ENCODE measurements at regions not wholly inside any gene's neighbourhood (a gene's known extent, or its start where the extent isn't known, plus 50 kb on each side); places are given as distances from the start of the nearest gene placed in this dataset.

DNA sequence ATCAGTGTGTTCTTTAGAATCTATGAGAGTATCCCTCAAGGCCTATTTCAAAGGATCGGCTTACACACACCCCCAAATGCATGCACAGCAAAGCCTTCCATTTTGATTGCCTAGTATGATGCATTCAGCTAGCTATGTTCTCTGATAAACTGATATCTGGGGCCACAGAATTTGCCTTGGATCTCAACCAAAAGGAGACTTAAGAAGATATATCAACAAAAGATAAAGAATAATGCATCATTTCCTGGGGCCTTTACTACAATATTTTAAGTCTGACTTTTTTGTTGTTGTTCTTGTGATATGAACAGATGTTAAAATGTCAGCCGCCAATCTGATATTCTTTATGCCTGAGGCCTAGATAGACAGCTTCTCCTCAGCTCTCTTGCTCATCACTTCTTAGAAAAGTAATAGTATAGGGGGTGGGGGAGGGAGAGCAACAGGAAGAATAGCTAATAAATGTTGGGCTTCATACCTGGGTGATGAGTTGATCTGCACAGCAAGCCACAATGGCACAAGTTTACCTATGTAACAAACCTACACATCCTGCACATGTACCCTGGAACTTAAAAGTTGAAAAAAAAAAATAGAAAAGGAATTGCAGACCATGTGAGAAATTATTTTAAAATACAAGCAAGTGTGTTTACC, 792.9 kb upstream of the GHITM start:
- in situ Hi-C loops (cut with HindIII; ENCODE audit: low sequenced_read_pairs): no loop called here

DNA sequence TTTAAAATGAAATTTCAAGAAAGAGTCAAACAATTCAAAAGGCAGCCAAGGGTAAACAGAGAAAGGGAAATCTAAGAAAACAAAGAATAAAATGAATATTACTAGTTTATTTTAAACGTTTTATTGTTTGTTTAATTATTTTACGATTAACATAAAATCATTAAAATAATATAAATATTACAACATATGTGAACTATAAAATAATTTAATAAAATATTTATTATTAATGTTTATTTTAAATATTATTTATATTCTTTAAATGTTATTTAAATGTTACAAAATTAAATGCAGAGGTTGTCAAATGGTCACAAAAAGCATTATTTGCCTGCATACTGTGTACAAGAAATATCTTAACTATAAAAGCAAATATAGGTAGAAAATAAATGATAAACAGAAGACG, 786.7 kb upstream of the GHITM start:
- in situ Hi-C loops (cut with HindIII; ENCODE audit: low sequenced_read_pairs): no loop called here

DNA sequence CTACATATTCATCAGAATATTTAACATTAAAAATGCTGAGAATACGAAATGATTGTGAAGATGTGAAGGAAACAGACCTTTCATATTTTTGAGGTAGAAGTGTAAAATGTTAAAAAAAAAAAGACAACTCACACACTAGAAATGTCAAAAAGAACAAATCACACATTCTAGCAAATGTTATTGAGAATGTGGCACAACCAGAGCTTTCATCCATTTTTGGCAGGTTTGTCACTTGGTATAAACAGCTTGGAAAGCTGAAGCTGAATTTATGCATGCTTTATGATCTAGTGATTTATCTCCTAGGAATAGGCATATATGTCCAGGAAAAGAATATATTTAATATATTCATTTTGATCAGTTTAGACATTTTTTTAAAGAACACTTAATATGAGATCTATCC, 784.9 kb upstream of the GHITM start:
- in situ Hi-C loops (cut with HindIII; ENCODE audit: low sequenced_read_pairs): no loop called here

DNA sequence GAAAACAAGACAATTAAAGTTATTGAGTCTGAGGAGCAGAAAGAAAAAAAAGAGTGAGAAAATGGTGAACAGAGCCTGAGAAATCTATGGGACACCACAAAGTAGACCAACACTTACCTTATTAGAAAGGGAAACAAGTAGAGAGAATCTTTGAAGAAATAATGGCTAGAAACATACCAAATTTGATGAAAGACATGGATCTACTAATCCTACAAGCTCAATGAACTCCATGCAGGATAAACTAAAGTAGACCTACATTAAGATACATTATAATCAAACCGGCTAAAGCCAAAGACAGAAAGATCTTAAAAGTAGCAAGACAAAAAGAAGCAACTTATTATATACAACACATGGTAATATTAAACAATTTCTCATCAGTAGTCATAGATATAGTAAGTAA, 782.3 kb upstream of the GHITM start:
- in situ Hi-C loops (cut with HindIII; ENCODE audit: low sequenced_read_pairs): no loop called here

DNA sequence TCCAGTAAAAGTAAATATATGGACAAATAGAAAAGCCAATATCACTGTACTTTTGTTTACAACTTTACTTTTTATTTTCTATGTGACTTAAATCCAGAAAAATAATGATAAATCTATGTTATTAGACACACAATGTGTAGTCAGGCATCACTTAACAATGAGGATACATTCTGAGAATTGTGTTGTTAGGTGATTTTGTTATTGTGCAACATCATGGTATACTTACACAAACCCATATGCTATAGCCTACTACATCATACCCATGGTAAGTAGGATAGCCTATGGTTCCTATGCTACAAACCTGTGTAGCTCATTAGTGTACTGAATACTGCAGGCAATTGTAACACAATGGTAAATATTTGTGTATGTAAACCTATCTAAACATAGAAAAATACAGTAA, 781.7 kb upstream of the GHITM start:
- in situ Hi-C loops (cut with HindIII; ENCODE audit: low sequenced_read_pairs): no loop called here

DNA sequence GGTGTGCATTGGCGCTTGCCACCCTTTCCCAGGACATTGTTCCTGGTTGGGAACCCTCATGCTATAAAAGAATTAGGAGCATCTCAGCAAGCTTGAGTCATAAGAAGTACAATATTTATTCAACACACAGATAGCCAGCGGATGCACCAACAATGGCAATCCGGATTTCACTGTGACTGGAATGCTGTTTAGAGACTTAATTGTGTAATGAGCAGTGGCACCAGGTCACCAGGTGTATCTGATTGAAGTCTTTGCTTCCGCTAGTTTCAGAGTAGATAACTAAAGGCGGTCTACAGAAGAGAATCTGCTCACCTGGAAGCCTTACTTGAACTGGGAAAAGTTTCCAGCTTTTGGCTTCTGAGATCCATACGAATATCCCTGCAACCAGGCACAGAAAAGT, 772.3 kb upstream of the GHITM start:
- in situ Hi-C loops (cut with HindIII; ENCODE audit: low sequenced_read_pairs): no loop called here

DNA sequence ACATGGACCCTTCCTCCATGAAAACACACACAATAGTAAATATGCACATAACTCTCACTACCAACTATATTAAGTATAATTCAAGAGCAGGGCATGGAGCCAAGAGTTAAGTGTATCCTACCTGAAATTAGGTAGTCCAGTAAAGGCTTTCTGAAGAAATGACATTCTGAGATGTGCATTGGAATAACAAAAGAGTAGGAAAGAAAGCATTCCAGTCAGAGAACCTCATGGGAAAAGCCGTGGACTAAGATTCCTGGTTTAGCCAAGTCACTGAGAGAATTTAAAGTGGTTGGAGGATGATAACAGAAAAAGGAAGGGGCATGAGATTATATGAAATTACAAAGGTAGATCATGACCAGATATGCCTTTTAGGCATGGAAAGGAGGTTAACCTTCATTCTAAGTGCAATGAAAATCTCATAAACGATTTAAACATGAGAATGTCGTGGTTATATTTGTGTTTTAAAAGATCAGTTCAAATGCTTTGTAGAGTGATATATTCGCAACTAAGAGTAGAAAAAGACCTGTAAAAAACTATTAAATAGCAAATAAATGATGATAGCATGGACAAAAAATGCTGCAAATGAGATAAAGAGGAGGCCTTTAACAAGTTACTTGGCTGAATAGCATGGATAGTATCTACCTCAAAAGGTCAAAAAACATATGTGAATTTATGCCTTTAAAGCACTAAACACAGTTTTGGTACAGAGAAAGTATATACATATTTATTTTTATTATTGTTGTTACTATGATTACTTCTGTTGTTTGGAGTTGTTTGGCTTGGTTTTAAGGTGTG, 767.4 kb upstream of the GHITM start:
- in situ Hi-C loops (cut with HindIII; ENCODE audit: low sequenced_read_pairs): no loop called here

DNA sequence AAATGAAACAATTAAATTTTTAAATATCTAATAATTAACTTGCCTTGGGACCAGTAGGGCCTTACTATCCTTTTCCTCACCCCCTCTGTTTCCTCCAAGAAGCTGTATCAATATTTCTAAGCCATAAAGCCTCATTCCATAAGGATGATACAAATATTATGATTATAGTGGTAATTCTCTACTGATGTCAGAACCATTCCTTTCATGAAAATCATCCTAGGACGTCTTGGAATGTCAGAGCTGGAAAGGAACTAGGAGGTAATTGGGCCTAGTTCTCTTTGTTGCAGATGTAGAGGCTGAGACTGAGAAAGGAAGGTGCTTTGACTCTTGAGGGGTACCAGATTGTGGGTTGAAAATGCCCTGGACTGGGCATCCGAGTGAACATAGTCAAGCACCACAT, 766.7 kb upstream of the GHITM start:
- in situ Hi-C loops (cut with HindIII; ENCODE audit: low sequenced_read_pairs): no loop called here

DNA sequence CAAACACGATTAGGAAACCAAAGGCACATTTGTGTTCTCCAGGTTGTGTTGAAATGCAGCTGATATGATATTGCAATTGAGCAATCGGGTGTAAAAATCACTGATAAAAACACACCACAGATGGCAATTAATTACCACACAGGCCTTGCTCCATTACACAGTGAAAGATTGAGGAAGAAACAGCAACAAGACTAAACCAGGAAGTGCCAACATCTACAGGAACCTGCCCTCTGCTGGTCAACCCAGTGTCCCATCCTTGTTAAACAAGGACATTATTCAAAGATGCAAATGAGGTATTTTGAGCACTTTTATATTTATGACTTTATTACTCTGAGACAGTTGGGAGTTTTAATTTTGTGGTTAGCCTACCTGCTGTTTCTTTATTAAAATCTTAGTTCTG, 765.6 kb upstream of the GHITM start:
- in situ Hi-C loops (cut with HindIII; ENCODE audit: low sequenced_read_pairs): no loop called here

DNA sequence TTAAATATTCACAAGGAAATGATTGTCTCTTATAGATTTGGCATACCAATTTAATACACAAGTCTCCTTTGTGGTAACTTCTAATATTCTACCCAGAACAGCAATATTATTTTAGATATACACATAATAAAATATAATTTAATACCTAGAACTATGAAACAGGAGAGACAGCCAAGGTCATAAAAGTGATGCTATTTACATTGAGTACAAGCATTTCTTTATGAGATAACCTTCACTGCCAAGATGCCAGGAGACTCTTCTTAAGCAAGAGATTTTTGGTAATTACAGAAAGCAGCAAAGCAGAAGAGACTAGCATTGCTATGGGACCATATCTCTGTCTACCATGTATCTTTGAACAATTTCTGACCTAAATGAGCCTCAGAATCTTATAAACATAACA, 764.6 kb upstream of the GHITM start:
- in situ Hi-C loops (cut with HindIII; ENCODE audit: low sequenced_read_pairs): no loop called here

DNA sequence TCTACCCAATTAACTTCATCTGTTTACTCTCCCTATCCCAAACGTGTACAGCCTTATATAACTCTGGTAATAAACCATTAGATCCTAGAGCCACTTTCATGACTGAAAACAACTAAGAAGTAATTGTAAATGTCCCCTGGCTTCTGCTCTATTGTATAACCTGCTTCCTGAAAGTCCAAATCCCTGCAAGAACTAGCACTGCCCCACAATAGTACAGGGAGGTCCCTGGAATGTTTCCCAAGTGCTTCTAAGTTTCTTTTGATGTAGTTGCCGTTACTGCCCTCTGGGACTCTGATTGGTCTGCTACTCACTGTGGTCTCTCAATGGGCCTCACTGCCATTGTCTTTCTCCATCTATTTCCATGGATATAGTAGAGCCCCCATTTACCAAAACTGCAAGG, 764.0 kb upstream of the GHITM start:
- in situ Hi-C loops (cut with HindIII; ENCODE audit: low sequenced_read_pairs): no loop called here

DNA sequence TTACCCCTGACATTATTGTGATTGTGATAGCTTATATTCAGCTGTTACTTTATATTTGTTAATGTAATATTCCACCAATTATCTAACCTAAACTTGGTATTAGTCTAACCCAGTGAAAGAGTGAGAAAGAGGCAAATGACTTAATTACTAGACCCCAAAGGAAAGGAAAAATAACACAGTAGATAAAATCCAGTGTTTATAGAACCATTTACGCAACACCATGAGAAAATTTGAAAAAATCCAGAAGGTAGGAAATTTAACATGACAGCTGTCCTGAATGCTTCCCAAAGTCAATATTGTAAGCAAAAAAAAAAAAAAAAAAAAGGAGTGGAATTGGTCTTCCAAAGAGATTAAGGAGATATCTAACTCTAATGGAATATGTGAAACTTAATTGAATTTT, 741.5 kb upstream of the GHITM start:
- in situ Hi-C loops (cut with HindIII; ENCODE audit: low sequenced_read_pairs): no loop called here

DNA sequence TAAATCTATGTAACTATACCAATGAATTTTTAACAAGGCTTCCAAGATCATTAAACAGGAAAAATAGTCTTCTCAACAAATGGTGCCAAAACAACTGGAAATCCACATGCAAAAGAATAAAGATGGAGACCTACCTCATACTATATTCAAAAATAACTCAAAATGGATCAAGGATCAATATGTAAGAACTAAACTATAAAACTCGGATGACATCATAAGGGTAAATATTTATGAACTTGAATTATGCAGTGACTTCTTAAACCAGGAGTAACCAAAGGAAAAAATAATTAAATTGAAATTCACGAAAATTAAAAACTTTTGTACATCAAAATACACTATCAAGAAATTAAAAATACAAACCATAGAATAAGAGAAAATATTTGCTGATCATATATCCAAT, 728.7 kb upstream of the GHITM start:
- in situ Hi-C loops (cut with HindIII; ENCODE audit: low sequenced_read_pairs): no loop called here

DNA sequence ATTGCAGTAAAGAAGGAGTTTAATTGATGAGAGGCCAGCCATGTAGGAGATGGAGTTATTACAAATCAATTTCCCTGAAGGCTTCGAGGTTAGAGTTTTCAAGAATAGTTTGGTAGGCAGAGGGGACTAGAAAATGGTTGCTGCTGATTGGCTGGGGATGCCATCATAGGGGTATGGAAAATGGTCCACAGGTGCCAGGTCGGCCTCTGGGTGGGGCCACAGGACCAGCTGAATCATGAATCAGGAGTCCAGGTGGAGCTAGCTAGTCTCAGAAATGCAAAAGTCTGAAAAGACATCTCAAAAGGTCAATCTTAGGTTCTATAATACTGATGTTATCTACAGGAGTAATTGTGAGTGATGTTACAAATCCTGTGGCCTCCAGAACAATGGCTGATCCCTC, 714.0 kb upstream of the GHITM start:
- in situ Hi-C loops (cut with HindIII; ENCODE audit: low sequenced_read_pairs): no loop called here

DNA sequence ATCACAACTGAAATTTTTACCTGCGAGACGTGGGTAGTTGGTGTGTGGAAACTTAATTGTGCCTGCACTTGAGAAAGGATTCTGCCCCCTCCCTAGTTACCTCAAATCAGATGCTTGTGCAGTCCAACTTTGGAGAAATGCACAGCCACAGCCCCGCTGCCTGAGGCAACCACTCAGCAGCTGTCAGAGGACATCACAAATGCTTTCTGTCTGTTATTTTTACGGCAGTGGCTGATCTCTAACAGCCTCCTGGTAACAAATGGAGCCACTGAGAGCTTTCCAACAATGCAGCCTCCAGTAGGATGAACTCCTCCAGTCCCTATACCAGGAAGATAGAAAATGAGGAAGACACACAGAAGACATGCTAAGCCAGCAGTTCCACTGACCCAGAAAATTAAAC, 712.2 kb upstream of the GHITM start:
- in situ Hi-C loops (cut with HindIII; ENCODE audit: low sequenced_read_pairs): no loop called here

DNA sequence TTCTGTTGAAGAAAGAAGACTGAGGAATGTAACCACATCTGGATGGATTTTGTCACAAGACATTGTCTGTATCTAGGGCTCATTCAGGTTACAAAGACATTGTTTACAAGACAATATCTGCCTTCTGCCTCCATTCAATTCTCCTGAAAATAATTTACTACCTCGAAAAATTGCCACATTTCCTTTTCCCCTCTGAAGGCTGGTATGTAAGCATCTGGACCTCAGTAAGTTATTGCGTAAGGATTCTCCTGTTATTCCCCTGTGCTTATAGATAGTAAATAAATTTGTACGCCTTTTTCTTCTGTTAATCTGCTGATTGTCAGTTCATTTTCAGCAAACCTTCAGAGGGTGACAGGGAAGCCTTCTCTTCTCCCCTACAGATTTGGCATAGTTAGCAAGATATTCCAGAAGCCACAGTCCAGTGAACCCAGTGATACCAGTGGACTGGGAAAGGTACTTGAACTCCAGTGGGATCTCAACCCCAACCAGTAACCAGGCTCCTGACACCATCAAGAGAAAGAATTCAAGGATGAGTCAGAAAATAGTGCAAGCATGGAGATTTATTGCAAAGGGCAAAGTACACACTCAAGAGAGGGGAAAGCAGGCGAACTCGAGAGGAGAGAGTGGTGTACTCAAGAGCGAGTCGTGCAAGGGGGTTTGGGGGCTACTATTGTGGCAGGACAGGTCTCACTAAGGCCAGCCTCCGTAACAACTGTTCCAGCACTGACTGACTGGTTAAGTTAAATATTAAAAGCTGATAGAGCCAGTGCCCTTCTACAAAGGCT, 706.9 kb upstream of the GHITM start:
- in situ Hi-C loops (cut with HindIII; ENCODE audit: low sequenced_read_pairs): no loop called here

DNA sequence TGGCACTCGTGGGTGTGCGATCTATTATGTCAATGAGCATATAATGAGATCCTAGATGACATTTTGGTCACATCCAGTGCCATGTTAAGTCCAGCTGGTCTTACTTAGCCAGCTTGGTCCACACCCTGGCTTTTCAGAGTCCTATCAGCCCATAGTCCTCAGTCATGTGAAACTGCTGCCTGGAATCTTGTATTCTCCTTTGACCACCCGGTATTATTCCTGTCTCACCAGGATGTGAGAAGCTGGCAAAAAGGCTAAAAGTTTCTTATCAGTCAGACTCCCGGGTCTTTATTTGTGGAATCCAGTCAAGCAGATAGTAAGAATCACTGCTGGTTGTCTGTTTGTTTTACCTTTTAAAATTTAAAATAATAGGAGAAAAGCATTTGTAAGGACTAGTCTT, 705.6 kb upstream of the GHITM start:
- in situ Hi-C loops (cut with HindIII; ENCODE audit: low sequenced_read_pairs): no loop called here

DNA sequence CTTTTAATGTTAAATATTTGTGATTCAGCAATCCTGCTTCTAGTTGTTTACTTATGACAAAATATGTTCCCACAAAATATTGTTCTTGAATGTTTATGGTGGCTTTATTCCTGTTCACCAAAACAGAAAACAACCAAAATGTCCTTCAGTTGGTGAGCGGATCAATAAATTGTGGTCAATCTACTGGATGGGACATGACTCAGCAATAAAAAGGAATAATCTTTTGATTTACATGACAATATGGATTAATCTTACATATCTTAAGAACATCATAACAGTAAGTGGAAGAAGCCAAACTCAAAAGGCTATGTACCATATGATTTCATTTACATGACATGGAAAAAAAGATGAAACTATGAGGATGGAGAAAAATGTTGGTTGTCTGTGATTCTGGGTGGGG, 691.3 kb upstream of the GHITM start:
- in situ Hi-C loops (cut with HindIII; ENCODE audit: low sequenced_read_pairs): no loop called here

DNA sequence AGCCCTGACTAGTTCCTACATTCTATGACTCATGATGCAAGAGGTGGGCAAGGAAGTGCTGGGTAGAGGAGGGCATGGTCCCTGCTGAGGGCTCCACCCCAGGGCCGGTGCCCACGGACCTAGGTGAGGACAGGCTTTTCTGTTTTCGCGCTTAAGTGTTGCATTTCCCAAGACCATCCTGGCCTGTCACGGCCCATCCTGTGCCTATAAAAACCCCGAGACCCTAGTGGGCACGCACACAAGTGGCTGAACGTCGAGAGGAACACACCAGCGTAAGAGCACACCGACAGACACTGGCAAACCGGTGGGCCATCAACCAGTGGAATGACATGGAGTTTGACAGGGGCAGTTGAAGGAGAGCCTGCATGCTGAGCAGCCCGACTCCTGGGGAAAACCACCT, 680.7 kb upstream of the GHITM start:
- in situ Hi-C loops (cut with HindIII; ENCODE audit: low sequenced_read_pairs): no loop called here

DNA sequence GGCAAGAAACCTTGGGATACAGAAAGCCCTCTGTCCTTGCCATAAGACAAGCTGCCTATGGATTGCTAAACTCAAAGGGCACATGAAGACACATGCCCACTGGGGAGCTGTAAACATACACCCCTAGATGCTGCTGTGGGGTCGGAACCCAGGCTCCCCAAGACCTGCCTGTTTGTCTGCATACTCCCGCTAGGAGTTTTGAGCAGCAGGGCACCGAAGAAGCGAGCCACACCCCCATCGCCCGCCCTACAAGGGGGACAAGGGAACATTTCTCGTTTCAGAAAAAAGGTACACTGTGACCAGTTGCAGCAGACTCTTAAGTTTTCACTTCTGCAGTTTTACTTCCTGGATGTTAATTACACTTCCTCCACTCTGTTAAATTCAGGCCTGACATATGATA, 680.2 kb upstream of the GHITM start:
- in situ Hi-C loops (cut with HindIII; ENCODE audit: low sequenced_read_pairs): no loop called here

DNA sequence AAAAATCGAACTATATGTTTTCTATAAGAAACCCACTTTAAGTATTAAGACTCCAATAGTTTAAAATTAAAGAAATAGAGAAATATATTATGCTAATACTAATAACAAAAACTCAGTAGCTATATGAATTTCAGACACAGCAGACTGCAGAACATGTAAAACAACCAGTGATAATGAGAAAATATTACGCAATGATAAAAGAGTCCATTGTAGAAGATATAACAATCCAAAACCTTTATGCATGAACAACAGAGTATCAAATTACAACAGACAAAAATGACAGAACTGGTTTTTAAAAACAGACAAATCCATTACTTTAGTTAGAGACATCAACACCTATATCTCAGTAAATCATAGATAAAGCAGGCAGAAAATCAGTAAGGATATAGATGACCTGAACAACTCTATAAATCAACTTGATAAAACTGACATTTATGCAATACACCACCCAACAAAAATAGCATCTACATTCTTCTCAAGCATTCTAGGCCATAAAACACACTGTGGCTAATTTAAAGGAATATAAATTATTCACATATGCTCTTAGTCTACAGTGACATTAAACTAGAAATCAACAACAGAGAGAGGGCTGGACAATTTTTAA, 669.5 kb upstream of the GHITM start:
- in situ Hi-C loops (cut with HindIII; ENCODE audit: low sequenced_read_pairs): no loop called here

DNA sequence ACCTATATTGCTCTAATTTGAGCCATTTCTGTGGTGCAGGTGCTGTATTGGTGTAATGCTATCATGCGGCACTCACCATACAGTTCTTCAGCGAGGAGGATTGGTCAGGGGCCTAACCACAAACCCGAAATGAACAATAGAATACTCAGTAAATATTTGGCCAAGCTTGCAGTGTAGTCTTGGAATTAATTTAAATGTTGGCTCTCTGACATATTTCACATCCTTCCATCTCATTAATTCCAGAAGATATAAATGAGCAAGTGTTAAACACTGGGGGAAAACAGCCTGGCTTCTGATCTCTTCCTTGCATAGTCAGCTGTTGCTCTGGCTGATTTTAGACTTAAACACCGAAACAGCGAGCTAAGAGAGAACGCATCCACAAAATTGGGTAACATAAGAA, 663.1 kb upstream of the GHITM start:
- in situ Hi-C loops (cut with HindIII; ENCODE audit: low sequenced_read_pairs): no loop called here

Measured in DLD1 (cell line).